ENCODE measurements at regions not wholly inside any gene's neighbourhood (a gene's known extent, or its start where the extent isn't known, plus 50 kb on each side); places are given as distances from the start of the nearest gene placed in this dataset.
A peak's percentile ranks its signal among the peaks of the same experiment; 100 is the strongest.

GRCh38 chr11:43576803-43577521 is 103.6 kb upstream of the HSD17B12 start:
- Histone ChIP-seq H3K27me3 (peaks cover 78 to 84% (median 79%) of the 10 kb centered on the region in 3 donors), H3K4me3 (peak overlapping the region in 3 of 4 donors; percentile 10 to 32 (median 29)), H3K36me3 (no peaks in the 10 kb centered on the region), H3K9me3 (no peaks in the 10 kb centered on the region), H3K4me1 (peaks cover 40 to 65% of the 10 kb centered on the region in 2 donors), H3K27ac (no peak overlapping the region)
- TF ChIP-seq POLR2A (IDR thresholded peaks at IDR 0.05) = no peak
- peak in 1 of 5 experiments; percentile 21 for TF ChIP-seq CTCF (IDR thresholded peaks at IDR 0.05 in 4 of 5, conservative IDR thresholded peaks at IDR 0.05 in 1 of 5)
- intact Hi-C loops (cut with DNase I; ENCODE audit: low total_unique reads) = loop anchor here (10.0 kb wide), 2 partner anchors 108 to 258 kb away; partner anchors contain the start of gene HSD17B12
- DNase-seq = no peak
- in situ Hi-C loops (cut with MboI; ENCODE audit: low sequenced_read_pairs in 4 of 4) = loop anchor here in 1 of 4 donors (10.0 kb wide), 1 partner anchor 138 kb away; no protein-coding TSS in a partner anchor
- ATAC-seq = no peak

DNA sequence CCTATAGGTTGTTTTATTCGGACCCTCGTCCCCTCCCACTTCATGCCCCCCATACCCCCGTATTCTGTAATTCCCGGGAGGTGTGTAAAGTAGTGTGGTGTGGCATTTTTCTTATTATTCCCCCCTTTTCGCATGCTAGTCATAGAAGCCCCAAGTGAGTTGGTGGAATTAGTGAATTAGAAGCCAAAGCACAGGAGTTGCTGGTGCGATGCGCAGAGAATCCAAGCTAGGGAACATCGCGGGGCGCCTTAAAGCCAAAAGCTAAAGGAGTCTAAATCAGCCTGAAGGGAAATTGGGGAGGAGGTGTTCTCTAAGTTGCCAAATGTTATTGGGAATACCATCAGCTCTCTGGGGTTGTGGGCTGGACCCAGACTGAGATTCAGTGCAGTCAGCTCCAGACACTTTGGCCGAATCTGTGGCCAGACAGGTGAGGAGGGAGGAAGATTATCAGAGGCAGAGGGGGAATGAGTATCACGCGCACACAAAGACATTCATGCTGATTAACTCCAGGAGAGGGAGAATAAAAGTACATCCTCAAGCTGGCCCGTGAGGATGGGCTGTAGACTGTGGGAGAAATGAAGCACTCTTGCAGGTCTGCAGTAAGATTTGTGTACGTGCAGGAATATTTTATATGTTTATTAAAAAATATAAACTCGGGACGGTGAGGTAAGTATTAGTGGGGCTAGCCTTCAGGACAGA is 102.8 kb upstream of the HSD17B12 start:
- Histone ChIP-seq H3K27me3 (peaks cover 83 to 87% (median 83%) of the 10 kb centered on the region in 3 donors), H3K4me1 (peaks cover 48 to 69% of the 10 kb centered on the region in 2 donors), H3K27ac (no peak overlapping the region), H3K4me3 (peak overlapping the region in 1 of 4 donors; percentile 71), H3K9me3 (no peaks in the 10 kb centered on the region), H3K36me3 (no peaks in the 10 kb centered on the region)
- ATAC-seq = no peak
- no peak for TF ChIP-seq POLR2A (IDR thresholded peaks at IDR 0.05)
- TF ChIP-seq CTCF (IDR thresholded peaks at IDR 0.05 in 4 of 5, conservative IDR thresholded peaks at IDR 0.05 in 1 of 5) = no peak
- in situ Hi-C loops (cut with MboI; ENCODE audit: low sequenced_read_pairs in 4 of 4) (loop anchor here in 1 of 4 donors (10.0 kb wide), 1 partner anchor 137 kb away; no protein-coding TSS in a partner anchor), intact Hi-C loops (cut with DNase I; ENCODE audit: low total_unique reads) (loop anchor here (10.0 kb wide), 2 partner anchors 107 to 257 kb away; partner anchors contain the start of gene HSD17B12)
- no peak for DNase-seq

GRCh38 chr11:43578346-43579170 is 102.0 kb upstream of the HSD17B12 start:
- no peak for ATAC-seq
- H3K9me3 ChIP-seq = no peaks in the 10 kb centered on the region
- no peak for DNase-seq
- TF ChIP-seq POLR2A (IDR thresholded peaks at IDR 0.05) (no peak), CTCF (IDR thresholded peaks at IDR 0.05 in 4 of 5, conservative IDR thresholded peaks at IDR 0.05 in 1 of 5) (no peak)
- peaks cover 91 to 95% (median 91%) of the 10 kb centered on the region in 3 donors for H3K27me3 ChIP-seq
- peaks cover 46 to 64% of the 10 kb centered on the region in 2 donors for H3K4me1 ChIP-seq
- intact Hi-C loops (cut with DNase I; ENCODE audit: low total_unique reads) (loop anchor here (10.0 kb wide), 2 partner anchors 106 to 256 kb away; partner anchors contain the start of gene HSD17B12), in situ Hi-C loops (cut with MboI; ENCODE audit: low sequenced_read_pairs in 4 of 4) (loop anchor here in 1 of 4 donors (10.0 kb wide), 1 partner anchor 136 kb away; no protein-coding TSS in a partner anchor)
- H3K4me3 ChIP-seq = peak overlapping the region; percentile 61 to 71 (median 64)
- H3K36me3 ChIP-seq = no peaks in the 10 kb centered on the region
- H3K27ac ChIP-seq = no peak overlapping the region
